DMS79 treated with DMSO at 0.1 percent for 48 hours (cell line): ENCODE measurements at regions not wholly inside any gene's neighbourhood (a gene's known extent, or its start where the extent isn't known, plus 50 kb on each side); places are given as distances from the start of the nearest gene placed in this dataset.

Experiments used
- DNase-seq: peaks from one replicate; lab custom pipeline; 2025; lab: John Stamatoyannopoulos, UW

GRCh38 chr3:43207628-43208085, 78.7 kb upstream of the SNRK start:
- DNase-seq = no peak

- no peak for DNase-seq
Observed at GRCh38 chr3:43206632-43207031, 79.7 kb upstream of the SNRK start.

DNA sequence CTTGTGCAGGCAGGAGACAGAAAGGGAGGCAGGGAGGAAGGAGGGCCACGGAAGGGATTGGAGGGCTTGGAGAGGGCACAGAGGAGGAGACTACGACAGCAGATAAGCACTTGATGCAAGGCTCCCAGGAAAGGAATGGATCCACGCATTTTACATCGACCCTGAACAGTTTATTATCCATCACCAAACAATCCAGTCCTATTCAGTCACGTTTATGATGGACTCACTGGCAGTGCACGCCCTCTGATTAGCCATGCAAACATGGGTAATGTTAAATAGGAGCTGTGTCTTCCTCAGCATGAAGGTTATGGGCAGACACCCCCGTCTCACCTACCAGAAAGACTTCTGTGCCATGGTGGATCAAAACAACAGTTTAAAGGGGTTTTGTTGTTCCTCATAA, 80.2 kb upstream of the SNRK start:
- DNase-seq = no peak

DNA sequence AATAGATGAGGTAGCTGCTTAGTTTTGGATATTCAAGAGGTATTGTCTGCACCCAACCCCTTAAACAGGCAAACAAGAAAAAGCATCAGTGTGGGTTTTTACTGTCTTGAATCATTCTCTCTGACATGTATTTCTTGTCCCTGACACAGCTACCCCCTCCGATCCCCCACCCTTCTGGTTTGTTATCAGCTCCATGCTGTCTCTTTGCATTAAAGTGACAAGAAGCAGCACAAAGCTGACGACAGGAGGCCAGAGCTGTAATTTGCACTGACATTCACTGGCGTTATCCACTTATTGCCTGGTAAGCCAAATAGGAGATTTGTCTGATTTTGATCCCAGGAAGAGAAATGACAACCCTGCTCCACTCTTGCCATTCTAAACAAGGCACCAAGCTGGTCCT, 83.3 kb upstream of the SNRK start:
- DNase-seq = no peak

GRCh38 chr3:43201581-43201980, 84.8 kb upstream of the SNRK start:
- DNase-seq = no peak

DNA sequence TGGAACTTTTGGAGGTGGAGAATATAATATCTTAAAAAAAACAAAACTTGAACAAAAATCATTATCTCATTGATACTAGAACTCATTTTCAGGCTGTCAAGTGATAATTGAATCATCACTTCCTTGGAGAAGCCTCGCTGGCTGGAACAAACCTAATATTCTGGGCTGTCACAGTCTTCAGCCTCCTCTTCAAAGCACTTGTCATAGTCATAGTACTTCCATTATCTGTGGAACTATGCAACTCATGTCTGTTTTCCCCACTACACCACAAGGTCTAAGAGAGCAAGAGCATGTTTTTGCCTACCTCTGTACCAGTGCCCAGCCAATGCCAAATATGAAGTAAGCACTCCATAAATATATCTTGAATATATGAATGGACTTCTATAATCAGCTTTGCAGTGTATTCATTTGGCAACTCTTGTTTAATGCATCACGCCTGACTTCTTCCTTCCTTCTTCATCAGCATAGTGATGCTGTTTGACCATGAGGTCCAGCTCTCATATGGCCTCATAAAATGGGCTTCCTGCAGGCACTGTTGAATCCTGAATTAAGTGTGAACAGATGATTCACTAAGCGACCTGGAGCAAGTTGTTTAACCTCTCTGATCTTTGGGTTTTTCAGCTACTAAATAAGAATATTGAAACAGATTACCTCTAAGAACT, 86.6 kb upstream of the SNRK start:
- DNase-seq = no peak

- DNase-seq = no peak
Observed at GRCh38 chr3:43198791-43199644, 87.3 kb upstream of the SNRK start.

- DNase-seq = no peak
Observed at GRCh38 chr3:43198301-43198700, 88.0 kb upstream of the SNRK start.

DNA sequence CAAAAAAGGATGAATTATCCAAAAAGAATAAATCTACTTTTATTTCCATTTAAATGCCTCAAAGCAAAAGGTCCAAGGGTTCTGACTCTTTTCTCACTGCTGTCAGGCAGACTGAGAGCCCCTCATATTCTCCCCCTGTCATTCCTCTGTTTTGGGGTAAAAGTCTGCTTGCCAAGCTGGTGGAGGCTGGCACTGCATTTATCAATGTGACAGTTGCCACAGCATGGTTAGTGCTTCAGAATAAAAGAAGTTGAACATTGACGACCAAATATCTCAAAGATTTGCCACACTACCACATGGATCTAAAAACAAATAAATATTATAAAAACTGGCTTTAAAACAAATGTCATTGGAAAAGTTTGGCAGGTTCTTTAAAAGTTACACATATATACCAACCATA, 89.2 kb upstream of the SNRK start:
- no peak for DNase-seq

- no peak for DNase-seq
Observed at GRCh38 chr3:43196721-43197120, 89.6 kb upstream of the SNRK start.

DNA sequence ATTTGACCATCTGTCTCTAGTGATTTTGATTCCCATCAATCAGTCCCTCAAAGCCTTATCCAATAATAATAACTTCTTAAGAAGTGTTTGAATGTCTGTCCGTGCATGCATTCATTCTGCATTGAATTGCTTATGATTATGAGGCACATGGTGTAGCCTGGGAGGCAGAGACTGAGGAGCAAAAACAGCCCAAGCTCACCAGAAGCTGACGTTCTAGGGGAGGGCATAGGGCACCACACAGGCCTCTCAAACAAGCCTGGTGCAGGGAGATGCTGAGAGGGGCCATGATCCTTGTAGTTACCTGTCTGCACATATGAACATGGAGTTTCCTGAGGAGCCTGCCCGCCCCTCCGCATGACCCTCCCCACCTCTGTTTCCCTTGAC, 89.2 kb upstream of the POMGNT2 start:
- no peak for DNase-seq

DNA sequence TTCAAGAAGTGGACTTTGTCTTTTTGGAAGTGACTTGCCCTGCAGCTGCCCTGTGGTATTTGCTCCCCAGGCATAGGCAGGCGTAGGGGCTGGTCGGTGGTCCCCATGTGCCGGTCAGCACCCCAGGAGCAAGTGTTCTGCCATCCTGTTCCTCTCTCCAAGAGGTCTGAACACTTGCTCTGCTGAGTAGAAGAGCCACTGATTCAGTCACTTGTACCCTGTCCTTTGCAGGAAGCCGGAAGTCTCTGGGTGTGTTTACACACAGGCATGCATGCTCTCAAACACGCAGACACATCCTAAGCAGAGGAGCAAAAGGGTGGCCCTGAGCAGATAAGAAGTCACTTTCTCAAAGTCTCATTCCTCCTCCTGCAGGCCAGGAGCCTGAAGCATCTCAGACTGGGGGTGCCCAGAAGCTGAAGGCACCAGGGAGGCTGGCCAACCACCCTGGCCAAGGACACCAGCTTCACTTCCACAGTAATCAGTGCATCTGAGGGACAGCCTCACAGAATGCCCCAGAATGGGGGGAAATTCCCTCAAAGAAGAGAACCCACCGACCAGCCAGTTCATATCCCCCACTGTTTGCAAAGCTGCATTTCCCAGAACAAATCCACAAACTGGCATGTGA, 88.7 kb upstream of the POMGNT2 start:
- DNase-seq = no peak

GRCh38 chr3:43194069-43194468, 88.2 kb upstream of the POMGNT2 start:
- DNase-seq = no peak

DNA sequence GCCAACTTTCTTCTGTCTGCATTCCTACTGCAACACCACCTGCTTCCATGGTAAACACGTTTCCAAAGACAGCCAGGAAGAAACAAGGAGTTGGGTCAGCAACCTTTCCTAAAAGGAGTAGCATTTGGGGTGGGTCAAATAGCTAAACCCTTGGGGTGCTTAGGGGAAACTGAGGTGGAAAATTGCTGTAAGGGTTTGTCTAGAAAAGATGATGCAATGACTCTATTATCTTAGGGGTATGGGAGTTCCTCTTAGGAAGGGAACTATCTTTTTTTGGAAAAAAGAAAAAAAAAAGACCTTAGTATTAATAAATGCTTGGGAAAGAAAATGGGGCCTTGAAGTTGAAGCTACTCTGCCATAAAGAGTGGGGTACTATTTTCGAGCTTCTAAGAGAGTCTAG, 86.1 kb upstream of the POMGNT2 start:
- no peak for DNase-seq

DNA sequence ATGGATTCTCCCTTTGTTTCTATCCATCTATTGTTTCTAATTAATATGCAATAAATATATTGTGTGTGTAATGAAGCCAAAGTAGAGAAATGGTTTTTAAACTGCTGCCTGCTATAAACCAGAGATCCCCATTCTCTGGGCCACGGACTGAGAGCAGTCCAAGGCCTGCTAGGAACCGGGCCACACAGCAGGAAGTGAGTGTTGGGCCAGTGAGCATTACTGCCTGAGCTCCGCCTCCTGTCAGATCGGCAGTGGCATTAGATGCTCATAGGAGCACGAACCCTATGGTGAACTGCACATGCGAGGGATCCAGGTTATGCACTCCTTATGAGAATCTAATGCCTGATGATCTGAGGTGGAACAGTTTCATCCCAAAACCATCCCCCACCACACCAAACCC, 85.2 kb upstream of the POMGNT2 start:
- DNase-seq = no peak

DNA sequence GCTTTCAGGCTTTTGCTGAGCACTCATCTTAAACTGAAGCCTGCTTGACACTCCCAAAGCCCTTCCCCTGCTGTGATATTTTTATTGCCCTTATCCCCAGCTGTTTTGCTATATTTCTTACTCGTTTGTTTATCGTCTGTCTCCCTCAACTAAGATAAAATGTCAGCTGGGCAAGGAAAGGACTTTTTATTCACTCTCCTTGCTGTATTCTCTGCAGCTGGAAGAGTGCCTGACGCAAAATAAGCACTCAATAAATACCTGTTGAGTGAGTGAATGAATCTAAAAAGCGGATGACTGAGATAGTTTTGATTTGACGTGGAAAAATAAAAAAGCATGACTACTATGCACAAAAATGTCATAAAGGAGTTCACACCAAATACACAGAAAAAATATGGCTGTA, 84.8 kb upstream of the POMGNT2 start:
- peak; percentile 3 for DNase-seq

GRCh38 chr3:43187836-43188479, 82.1 kb upstream of the POMGNT2 start:
- no peak for DNase-seq

- no peak for DNase-seq
Observed at GRCh38 chr3:43185983-43186314, 80.1 kb upstream of the POMGNT2 start.

DNA sequence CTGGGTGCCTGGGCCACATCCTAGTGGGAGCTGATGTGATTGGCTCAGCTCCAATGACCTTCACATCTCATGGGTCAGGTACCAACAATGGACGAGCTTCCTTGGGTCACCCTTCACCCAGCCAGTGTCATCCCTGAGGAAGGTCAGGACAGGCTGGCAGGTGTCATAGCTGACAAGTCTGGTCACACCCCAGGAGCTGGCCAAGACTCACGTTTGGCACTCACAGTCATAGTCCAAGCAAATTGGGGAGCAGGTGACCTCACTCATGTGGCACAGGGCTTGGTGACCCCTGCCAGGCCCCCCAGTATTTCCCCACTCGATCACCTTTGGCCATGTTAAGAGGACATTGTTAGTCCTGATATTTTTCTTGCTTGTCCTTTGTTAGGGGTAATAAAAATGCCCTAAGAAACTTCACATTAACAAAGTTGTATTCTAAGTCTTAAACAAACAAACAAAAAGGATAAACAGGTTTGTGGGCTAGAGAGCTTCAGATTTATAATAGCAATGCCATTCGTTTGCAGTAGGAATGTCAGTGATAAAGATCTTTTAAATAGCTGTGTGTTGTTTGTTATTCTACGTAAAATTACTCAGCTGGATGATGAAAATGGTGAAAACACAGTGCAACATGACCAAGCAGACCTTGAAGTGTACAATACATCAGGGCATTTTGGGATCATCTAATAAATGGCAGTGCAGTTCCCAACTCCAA, 79.5 kb upstream of the POMGNT2 start:
- DNase-seq = no peak

GRCh38 chr3:43183456-43183855, 77.6 kb upstream of the POMGNT2 start:
- DNase-seq = no peak

GRCh38 chr3:43181202-43181821, 75.4 kb upstream of the POMGNT2 start:
- no peak for DNase-seq

GRCh38 chr3:43180694-43181093, 74.8 kb upstream of the POMGNT2 start:
- no peak for DNase-seq
